ENCODE measurements at regions not wholly inside any gene's neighbourhood (a gene's known extent, or its start where the extent isn't known, plus 50 kb on each side); places are given as distances from the start of the nearest gene placed in this dataset.
A peak's percentile ranks its signal among the peaks of the same experiment; 100 is the strongest.
"Not testable (repeated sequence)": the region's sequence is repeated elsewhere in the genome, so short reads cannot be mapped to it uniquely, and the experiment has no call there.

- no peak for DNase-seq
Observed at GRCh38 chr3:63126530-63126929, 151.6 kb upstream of the SYNPR start.

- DNase-seq, result no peak
Observed at GRCh38 chr3:63128380-63128779, 149.7 kb upstream of the SYNPR start.

- DNase-seq, result no peak
Observed at GRCh38 chr3:63130625-63131024, 147.5 kb upstream of the SYNPR start.

- DNase-seq, result no peak
Observed at GRCh38 chr3:63132461-63133250, 145.5 kb upstream of the SYNPR start.

GRCh38 chr3:63135367-63135766 is 142.7 kb upstream of the SYNPR start:
- no peak for DNase-seq

GRCh38 chr3:63136249-63136648 is 141.9 kb upstream of the SYNPR start:
- DNase-seq, result not testable (repeated sequence)

- DNase-seq, result no peak
Observed at GRCh38 chr3:63142681-63143080, 135.4 kb upstream of the SYNPR start.

- DNase-seq, result no peak
Observed at GRCh38 chr3:63146154-63146553, 132.0 kb upstream of the SYNPR start.

GRCh38 chr3:63150880-63151279 is 127.2 kb upstream of the SYNPR start:
- no peak for DNase-seq

GRCh38 chr3:63151897-63152296 is 126.2 kb upstream of the SYNPR start:
- DNase-seq, result no peak

GRCh38 chr3:63159764-63160163 is 118.3 kb upstream of the SYNPR start:
- DNase-seq, result no peak

GRCh38 chr3:63167113-63167512 is 111.0 kb upstream of the SYNPR start:
- no peak for DNase-seq

- peak; percentile 52 for DNase-seq
Observed at GRCh38 chr3:63168179-63168578, 109.9 kb upstream of the SYNPR start.

GRCh38 chr3:63179862-63180522 is 98.1 kb upstream of the SYNPR start:
- DNase-seq, result no peak

- peak; percentile 93 for DNase-seq
Observed at GRCh38 chr3:63192248-63192647, 85.9 kb upstream of the SYNPR start.

GRCh38 chr3:63193647-63194046 is 84.5 kb upstream of the SYNPR start:
- DNase-seq, result peak; percentile 50

GRCh38 chr3:63199606-63200005 is 78.5 kb upstream of the SYNPR start:
- no peak for DNase-seq

- no peak for DNase-seq
Observed at GRCh38 chr3:63202529-63202928, 75.6 kb upstream of the SYNPR start.

- DNase-seq, result no peak
Observed at GRCh38 chr3:63207066-63207590, 71.0 kb upstream of the SYNPR start.

GRCh38 chr3:63228087-63228486 is 50.0 kb upstream of the SYNPR start:
- peak; percentile 0 for DNase-seq

Measured in NCI-H146 (cell line).